ENCODE measurements at regions not wholly inside any gene's neighbourhood (a gene's known extent, or its start where the extent isn't known, plus 50 kb on each side); places are given as distances from the start of the nearest gene placed in this dataset.

DNA sequence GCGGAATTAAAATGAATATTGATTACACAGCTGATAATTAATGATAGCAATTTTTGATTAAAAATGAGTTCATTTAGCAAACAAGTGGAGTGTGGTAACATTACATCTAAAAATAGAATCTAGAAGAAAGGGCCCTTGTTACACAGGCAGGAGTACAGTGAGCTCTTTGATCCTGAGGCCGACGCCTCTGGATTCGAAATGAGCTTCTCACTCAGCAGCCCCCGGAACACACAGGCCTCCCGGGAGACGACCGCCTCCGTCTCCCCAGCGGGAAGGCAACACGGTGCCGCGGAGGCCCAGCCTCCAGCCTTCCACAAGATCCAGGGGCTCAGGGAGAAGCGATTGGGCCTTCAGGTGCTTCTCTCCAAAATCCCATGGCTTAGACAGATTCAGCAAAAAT lies 379.1 kb downstream of the BRD1 start:
- no peak for DNase-seq

DNA sequence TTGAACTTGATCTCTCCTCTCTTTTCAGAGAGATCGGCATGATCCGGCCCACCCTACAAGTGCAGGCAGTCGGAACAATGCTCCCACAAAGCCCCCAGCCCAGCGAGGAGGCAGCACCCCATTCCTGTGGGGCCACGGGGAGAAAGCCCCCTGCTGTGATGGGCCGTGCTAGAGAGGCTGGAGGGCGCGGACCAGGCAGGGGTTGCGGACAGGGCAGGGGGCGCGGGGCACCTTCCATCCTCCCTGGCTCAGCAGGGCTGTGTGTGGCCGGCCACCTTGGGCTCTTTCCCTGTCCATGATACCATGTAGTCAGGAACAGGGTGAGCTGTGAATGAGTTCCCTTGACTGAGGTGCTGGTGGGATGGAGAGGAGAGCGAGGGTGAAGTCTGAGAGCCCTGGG lies 379.8 kb downstream of the BRD1 start:
- no peak for DNase-seq

DNA sequence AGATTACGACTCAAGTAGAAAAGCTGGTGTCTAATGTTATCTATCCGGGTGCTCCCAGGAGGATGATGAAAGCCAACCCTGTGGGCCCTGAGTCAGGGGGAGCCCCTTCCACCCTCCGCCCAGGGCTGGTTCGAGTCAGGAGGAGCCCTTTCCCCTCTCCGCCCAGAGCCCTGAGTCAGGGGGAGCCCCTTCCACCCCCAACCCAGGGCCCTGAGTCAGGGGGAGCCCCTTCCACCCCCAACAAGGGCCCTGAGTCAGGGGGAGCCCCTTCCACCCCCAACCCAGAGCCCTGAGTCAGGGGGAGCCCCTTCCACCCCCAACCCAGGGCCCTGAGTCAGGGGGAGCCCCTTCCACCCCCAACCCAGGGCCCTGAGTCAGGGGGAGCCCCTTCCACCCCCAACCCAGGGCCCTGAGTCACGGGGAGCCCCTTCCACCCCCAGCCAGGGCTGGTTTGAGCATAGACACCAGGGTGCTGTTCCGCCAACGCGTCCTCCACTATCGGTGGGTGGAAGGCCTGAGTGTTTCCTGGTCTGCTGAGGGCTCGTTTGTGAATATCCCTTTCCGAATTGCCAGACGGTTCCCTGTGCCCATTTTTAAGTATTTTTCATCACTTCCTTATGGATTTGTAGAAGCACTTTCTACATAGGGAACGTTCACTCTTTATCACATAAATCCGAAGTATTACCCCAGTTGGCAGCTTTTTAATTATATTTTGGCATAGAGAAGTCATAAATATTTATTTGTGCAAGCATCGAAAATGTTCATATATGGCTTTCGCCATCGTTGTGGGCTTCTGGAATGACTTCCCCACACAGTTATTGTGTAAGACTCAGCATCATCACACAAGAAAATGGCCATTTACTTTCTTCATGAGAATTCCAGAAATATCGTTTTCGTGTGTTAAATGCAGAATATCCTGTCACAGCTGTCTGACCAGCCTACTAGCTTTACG lies 380.6 kb downstream of the BRD1 start:
- DNase-seq = no peak

DNA sequence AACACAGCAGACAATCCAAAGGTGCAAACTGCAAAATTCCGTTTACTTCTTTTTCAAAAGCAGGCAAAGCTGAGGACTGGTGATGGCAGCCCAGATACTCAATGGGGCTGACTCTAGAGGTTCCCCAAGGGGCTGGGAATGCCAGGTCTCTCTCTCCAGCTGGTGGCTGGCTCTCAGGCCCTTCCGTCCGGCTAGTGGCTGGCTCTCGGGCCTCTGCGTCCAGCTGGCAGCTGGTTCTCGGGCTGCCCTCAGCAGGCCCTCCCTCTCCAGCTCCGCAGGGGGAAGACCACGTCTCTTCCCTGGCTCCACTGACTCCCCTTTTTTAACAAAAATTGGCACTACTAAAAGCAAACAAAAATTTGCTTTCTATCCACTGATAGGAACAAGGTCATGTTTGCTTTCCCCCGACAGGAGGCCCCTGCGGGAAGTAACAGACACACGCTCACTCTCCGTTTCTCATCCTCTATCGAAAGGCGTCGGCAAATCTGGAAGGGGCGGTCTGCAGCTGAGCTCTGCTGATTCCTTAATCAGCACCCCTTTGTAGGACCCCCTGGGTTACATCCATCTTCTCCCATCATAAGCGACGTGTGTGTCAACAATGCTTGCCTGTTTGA lies 381.4 kb downstream of the BRD1 start:
- no peak for DNase-seq

DNA sequence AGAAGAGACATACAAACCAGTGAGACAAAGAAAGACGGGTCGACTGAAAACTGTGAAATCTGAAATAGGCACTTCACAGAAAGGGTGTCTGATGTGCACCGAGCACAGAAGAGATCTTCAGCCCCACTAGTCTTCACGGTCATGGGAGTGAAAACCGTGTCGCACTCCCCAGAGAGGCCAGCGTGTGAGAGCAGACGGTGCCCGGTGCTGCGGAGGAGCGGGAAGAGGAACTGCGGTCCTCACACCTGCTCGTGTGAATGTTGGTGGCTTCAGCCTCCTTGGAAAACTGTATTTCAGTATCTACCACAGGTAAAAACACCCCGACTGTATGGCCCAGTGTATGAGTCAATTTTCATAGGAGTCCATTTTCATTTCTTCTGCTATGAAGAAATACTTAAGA lies 382.9 kb downstream of the BRD1 start:
- no peak for DNase-seq

DNA sequence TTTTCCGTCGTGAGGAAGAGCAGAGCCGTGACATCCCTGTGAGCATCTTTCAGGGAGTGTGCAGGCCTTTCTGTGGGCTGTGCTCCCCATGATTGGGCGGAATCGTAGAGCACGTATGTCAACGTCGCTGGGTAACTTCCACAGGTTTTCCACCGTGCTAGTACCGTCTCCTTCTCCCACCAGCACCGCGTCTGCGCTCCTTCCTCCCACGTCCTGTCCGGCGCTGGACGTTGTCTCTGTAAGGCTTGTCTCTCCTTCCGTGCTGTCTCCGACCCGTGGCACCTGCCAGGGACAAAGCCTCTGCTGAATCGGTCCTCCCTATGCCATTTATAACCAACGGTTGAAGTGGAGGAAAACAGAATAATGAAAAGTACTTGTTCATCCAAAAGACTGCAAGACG lies 386.7 kb downstream of the BRD1 start:
- no peak for DNase-seq

DNA sequence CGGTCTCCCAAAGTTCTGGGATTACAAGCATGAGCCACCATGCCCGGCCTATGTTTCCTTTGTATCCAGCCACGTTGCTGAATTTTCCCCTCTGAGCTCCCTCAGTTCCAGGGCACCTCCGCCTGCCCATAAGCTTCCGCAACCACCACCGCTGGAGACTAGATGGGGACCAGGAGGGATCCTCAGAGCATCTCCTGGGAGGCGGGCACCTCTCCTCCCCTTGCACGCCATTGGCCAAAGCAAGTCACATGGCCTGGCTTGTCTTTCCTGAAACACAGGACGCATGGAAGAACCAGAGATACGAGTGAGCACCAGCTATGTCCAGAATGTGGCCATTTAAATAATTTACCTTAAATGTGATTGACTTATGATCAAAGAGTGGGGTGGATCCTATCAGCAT lies 388.3 kb downstream of the BRD1 start:
- no peak for DNase-seq

DNA sequence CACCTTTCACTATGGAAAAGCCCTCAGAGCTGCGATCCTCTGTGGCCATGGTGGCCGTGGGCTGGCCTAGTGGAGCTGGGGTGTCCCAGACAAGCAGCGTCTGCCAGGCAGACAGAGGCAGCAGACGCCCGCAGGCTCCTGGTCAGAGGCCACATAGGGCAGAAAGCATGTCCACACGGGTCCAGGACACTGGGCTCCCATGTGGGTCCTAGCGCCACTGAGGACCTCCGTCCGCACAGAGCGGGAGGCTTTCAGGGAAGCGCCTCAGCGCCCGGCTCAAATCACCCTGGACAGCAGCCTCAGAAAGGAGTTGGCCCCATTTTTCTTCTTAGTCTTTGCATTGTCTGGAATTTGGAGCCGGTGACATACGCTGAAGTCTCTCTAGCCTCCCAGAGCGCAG lies 389.7 kb downstream of the BRD1 start:
- DNase-seq = no peak

DNA sequence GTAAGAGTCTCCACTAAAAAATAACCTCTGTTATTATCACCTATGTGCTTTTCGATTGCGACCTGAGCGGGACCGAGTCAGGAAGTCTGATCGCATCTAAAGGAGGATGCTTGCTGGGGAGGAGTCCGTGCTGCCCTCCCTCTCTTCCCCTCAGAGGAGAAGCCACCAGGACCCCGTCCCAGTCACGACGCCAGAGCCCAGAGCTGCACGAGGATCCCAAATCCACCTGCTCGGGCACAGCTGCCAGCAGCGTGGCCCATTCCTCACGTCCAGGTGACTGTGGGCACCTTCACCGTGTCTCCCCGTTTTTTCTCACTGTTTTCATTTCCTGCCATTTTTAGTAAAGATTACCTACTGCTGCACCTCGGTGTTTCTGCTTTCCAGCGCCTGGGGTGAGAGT lies 390.3 kb downstream of the BRD1 start:
- no peak for DNase-seq

DNA sequence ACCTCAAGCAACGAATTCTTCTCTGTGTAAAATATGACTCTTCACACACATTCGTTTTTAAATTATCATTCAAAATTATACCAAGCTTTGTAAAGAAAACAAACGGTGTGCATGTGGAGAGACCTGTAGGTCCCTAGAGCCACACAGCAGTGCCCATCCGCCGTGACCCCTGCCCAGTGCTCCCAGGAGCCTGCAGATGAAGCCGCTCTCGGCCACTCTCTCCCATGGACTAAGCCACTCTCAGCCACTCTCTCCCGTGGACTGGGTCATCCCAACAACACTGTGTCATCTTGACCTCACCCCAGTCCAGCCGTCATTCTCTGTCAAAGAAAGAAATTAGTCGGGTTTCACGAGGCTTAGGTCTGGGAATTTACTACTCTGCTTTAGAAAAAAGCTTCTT lies 391.6 kb downstream of the BRD1 start:
- no peak for DNase-seq

DNA sequence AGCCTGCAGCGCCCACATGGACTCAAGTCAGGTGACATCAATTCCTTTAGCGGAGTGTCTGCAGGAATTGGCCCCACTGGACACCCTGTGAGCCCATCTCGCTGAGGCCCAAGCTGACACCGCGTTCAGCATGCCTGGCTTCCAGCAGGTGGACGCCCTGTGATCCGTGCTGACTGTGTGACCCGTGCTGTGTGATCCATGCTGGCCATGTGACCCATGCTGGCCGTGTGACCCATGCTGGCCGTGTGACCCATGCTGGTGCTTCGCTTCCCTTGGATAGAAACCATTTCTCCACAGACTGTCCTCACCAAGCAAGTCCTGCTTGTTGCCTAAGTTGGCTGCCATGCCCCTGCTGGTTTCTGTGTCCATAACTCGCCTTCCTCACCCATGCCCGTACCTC lies 392.1 kb downstream of the BRD1 start:
- DNase-seq = no peak

DNA sequence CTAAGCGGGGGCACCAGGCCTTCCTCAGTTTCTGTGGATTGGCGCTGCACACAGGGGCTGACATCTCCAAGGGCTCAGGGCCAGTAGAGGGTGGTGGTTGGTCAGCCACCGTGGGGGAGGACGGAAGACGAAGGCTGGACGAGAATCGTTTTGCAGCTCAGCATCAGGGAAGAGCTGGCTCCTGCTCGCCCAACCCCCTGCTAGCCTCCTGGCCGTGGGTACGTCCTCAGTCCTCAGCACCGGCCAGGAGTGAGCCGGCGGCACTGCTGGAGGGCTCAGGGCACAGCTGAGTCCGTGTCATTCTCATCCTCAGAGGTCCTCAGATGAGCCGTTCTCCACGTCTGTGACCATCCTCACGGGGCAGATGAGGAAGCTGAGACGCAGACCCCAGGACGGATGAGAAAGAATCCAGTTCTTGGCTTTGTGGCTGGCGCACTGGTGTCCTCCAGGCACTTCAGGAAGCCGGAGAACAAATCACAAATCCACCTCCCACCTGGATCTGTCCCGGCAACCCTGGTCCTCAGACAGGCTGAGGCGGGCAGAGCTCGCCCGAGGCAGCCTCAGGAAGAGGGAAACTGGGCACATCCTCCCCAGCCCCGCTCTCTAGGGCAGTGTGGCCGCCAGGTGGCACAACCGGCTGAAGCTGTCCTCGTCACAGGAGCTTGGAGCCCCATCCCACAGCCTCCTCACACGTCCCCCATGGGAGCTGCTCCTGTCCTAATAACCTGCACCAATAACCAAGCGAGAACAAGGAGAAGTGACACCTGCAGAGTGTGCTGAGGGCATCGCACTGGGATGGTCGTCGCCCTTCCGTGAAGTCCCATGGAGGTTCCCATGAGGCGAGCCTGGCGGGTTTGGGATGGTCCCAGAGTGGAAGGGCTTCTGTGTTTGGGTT lies 393.7 kb downstream of the BRD1 start:
- DNase-seq = no peak

DNA sequence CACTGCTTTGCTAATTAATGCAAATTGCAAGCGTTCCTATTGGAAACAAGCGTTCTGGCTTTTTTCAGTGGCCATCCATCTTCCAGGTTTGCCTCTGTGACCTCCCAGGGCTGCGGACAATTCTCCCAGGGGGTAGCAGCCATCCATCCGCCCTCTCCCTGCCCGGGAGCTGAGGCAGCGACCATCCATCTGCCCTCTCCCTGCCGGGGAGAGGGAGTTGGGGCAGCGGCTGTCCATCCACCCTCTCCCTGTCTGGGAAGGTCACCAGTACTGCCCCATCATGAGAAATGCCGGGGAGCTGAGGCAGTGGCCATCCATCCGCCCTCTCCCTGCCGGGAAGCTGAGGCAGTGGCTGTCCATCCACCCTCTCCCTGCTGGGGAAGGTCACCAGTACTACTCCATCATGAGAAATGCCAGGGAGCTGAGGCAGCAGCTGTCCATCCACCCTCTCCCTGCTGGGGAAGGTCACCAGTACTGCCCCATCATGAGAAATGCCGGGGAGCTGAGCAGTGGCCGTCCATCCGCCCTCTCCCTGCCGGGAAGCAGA lies 394.7 kb downstream of the BRD1 start:
- DNase-seq = no peak

DNA sequence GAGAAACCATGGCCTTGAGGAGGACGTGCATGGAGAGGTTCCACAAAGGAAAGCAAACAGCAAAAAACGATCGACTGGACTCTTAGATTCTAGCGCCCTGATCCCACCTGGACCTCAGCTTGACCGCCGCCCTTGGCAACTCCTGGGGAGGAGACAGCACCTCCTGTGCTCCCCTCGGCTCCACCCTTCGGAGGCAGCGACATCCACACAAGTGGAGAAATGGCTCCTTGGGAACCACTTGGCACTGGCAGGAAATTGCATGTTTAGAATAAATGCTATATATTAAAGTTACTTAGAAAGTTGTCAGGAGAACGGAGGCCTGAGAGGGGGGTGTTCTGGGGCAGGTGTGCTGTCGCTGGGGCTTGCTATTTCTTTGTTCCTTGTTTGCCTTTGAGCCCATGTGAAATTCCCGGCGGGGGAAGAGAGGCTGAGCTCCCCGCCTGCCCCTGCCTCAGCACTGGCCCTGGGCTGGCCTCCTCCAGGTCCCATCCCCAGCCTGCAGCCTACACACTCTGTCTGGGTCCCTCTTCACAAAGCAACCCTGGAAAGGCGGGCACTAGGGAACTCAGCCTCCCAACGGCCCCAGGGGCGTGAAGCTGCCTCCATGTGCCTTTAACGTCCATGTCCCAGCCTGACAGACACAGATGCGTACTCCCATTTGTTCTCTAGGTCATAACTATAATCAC lies 395.3 kb downstream of the BRD1 start:
- no peak for DNase-seq

DNA sequence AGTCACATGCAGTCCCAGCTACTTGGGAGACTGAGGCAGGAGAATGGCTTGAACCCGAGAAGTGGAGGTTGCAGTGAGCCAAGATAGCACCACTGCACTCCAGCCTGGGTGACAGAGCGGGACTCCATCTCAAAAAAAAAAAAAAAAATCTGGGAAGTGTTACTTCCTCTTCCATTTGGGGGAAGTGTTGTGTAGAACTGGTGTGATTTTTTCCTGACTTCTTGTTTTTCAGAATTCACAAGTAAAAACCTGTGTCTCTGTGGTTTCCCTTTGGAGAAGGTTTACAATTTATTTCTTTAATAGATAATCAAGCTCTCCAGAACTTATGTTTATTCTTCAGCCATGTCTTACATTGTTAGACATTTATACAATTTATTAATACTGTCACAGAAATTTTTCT lies 396.1 kb downstream of the BRD1 start:
- no peak for DNase-seq

DNA sequence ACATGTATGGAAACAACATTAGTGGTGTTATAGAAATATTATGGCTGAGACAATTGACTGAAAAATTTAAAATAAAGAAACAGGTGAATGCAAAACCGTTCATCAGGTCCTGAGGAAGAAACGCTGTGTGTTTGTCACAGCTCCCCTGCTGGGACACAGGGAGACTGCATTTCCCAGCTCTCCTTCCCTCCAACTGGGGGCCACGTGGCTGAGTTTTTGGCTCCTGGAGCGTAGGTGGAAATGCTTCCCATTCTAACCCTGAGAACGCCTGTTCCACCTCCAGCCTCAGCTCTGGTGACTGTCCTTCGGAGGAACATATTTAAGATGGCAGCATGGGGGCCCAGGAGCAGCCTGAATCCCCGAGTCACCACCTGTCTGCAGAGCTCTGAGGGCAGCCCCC lies 398.6 kb downstream of the BRD1 start:
- DNase-seq = no peak

DNA sequence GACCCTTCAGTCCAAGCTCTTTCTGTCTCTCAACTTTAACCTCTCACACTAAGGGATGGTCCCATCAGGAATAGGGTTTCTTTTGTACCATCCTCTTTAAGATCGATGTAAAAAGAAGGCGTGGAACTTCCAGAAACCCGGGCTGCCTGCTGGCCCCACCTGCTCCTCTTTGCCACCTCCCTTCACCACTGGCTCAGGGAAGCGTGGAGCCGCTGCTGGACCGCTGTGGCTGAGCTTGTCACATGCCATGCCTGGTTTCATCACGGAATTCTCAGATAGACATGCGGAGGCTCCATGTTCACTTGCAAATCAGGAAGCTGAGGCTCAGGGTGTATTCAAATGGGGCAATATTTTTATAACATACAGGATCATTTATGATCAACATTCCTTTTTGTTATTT lies 399.7 kb downstream of the BRD1 start:
- DNase-seq = no peak

DNA sequence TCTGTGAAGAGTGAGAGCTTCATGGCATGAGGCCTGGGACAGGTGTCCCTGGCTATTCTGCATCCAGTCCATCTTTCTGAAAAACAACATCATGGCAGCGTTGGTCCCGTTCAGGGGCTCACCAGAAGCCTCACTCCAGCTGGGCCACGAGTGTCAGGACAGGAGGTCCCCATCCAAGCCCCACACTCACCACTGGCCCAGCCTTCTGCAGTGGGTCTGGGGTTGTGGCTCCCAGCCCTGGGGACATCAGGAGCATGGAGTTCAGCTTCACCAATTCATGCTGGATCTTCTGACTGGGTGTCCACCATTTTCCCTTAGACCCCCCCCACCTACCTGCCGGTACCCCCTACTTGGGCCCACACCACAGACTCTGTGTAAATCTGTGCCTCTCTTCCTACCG lies 400.3 kb downstream of the BRD1 start:
- no peak for DNase-seq

DNA sequence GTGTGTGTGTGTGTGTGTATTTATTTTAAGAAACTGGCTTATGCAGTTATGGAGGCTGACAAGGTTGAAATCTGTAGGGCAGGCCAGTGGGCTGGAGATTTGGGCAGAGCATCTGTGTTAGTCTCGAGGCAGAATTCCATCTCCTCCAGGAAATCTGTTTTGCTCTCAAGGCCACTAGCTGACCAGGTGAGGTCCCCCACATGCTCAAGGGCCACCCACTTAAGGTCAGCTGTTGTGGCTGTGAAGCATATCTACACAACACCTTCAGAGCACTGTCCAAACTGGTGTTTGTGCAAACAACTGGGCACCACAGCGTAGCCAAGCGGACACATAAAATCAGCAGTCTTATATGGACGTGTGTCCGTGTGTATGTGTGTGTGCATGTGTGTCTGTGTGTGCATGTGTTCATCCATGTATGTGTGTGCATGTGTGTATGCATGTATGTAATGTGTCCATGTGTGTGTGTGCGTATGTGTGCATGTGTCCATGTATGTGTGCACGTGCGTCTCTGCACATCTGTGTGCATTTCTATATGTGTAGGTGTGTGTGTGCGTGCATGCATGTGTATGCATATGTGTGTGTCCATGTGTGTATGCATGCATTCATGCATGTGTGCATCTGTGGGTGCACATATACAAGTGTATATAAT lies 400.9 kb downstream of the BRD1 start:
- DNase-seq = no peak

DNA sequence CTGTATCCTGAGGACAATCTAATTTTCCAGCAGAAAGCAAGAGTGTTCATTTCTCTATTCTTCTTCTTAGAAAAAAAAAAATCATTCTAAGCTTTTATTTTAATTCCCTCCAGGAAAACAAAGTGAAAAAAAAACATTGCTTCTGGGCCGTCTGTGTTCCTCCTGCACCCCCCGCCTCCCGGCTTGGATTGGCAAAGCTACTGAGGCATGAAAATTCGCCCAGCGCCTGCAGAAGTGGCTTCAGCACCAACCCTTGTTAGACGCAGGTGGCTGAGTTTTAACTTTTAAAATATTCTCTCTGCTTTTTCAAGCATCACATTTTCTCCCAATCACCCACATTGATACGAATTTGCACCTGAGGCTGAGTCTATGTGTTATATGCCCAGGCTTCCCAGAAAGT lies 401.6 kb downstream of the BRD1 start:
- no peak for DNase-seq

DNA sequence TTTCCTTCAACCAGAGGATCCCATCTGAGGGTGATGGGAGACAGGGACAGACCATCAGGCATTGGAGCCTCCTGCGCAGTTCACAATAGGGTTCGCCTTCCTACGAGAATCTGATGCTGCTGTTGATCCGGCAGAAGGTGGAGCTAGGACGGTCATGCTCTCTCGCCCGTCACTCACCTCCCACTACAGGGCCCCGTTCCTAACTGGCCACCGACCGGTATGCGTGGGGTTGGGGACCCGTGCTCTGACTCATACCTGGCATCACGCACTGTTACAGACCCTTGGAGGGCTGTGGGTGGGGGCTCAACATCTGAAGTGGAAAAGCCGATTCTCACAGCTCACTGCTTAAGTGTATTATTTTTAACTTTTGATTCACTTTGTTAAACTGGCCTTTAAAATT lies 402.3 kb downstream of the BRD1 start:
- no peak for DNase-seq

DNA sequence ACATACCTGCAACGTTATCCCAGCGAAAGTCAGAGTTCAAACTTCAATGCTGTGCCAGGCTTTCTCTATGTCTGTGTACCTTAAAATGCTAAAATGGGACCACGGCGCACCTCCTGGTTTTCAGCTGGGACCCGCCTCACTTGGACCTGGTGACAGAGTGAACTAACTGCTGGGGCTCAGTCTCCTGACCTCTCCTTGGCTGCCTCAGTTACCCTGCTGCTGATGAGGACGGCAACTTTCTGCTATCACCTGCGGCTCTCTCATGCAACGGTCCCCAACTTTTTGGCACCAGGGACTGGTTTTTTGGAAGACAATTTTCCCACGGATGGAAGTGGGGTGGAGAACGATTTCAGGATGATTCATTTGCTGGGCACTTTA lies 402.8 kb downstream of the BRD1 start:
- DNase-seq = no peak
